ENCODE measurements at regions not wholly inside any gene's neighbourhood (a gene's known extent, or its start where the extent isn't known, plus 50 kb on each side); places are given as distances from the start of the nearest gene placed in this dataset.

GRCh38 chr1:199046618-199047017 is 407.8 kb downstream of the PTPRC start:
- H3K79me2 ChIP-seq (ENCODE audit: insufficient read depth, low read length): no peaks in the 10 kb centered on the region

DNA sequence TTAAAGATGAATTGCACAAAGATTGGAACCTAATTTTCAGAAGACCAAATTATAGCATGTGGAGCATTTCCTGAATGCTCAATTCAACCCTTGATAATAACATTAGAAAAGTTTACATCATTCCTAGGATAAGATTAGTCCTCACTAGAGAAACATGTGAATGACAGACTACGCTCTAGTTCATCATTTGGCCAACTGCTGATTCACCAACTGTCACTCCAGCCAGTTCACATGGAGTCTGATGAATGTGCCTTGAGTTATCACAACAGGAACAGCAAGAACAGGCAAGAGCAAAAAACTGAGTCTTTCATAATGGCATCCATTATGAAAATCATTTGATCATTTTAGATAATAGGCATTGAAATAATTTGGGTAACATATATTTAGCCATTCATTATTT is 415.9 kb downstream of the PTPRC start:
- no peak overlapping the region for H2AFZ ChIP-seq (ENCODE audit: low read depth, low read length, severe bottlenecking)
- no peaks in the 10 kb centered on the region for H3F3A ChIP-seq (ENCODE audit: insufficient read depth)
- no peak overlapping the region for H3K27ac ChIP-seq (ENCODE audit: low read depth, low read length)
- H3K4me2 ChIP-seq (ENCODE audit: low read depth, low read length, poor library complexity, severe bottlenecking): no peak overlapping the region
- no peaks in the 10 kb centered on the region for H4K20me1 ChIP-seq (ENCODE audit: low read depth, low read length)
- H3K4me3 ChIP-seq (ENCODE audit: insufficient read depth, low read length, poor library complexity, severe bottlenecking): no peak overlapping the region
- H3K9me3 ChIP-seq (ENCODE audit: insufficient read depth, low read length): no peaks in the 10 kb centered on the region
- TF ChIP-seq, protein P1, sequence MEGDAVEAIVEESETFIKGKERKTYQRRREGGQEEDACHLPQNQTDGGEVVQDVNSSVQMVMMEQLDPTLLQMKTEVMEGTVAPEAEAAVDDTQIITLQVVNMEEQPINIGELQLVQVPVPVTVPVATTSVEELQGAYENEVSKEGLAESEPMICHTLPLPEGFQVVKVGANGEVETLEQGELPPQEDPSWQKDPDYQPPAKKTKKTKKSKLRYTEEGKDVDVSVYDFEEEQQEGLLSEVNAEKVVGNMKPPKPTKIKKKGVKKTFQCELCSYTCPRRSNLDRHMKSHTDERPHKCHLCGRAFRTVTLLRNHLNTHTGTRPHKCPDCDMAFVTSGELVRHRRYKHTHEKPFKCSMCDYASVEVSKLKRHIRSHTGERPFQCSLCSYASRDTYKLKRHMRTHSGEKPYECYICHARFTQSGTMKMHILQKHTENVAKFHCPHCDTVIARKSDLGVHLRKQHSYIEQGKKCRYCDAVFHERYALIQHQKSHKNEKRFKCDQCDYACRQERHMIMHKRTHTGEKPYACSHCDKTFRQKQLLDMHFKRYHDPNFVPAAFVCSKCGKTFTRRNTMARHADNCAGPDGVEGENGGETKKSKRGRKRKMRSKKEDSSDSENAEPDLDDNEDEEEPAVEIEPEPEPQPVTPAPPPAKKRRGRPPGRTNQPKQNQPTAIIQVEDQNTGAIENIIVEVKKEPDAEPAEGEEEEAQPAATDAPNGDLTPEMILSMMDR (IDR thresholded peaks at IDR 0.05; ENCODE audit: insufficient read depth, low read length, poor library complexity, severe bottlenecking): no peak
- TF ChIP-seq EZH2phosphoT487 (conservative IDR thresholded peaks at IDR 0.05; ENCODE audit: low read length): no peak
- no peaks in the 10 kb centered on the region for H3K27me3 ChIP-seq (ENCODE audit: low read length)
- no peak overlapping the region for H3K9ac ChIP-seq (ENCODE audit: low read length)
- H3K9me2 ChIP-seq (replicated peaks; ENCODE audit: insufficient read depth, low read length): no peaks in the 10 kb centered on the region
- H3K36me3 ChIP-seq (ENCODE audit: low read length): no peaks in the 10 kb centered on the region
- H3K79me2 ChIP-seq (ENCODE audit: insufficient read depth, low read length): no peaks in the 10 kb centered on the region

More at GRCh38 chr1:199046618-199047017, 407.8 kb downstream of the PTPRC start:
- peaks cover 13% of the 10 kb centered on the region for H3F3A ChIP-seq (ENCODE audit: insufficient read depth)
- no peaks in the 10 kb centered on the region for H4K20me1 ChIP-seq (ENCODE audit: low read depth, low read length)
- H3K27ac ChIP-seq (ENCODE audit: low read depth, low read length): no peak overlapping the region
- H3K4me3 ChIP-seq (ENCODE audit: insufficient read depth, low read length, poor library complexity, severe bottlenecking): no peak overlapping the region
- no peaks in the 10 kb centered on the region; the same call in 1 of the 2 replicates for H3K9me3 ChIP-seq (ENCODE audit: insufficient read depth, low read length)
- no peak for TF ChIP-seq EZH2phosphoT487 (conservative IDR thresholded peaks at IDR 0.05; ENCODE audit: low read length)
- TF ChIP-seq, protein P1 (IDR thresholded peaks at IDR 0.05; ENCODE audit: insufficient read depth, low read length, poor library complexity, severe bottlenecking): peak; percentile 56
- H2AFZ ChIP-seq (ENCODE audit: low read depth, low read length, severe bottlenecking): peak overlapping the region; percentile 17
- peak overlapping the region; percentile 12; the same call in 1 of the 2 replicates for H3K9ac ChIP-seq (ENCODE audit: low read length)
- no peaks in the 10 kb centered on the region for H3K9me2 ChIP-seq (replicated peaks; ENCODE audit: insufficient read depth, low read length)
- no peak overlapping the region for H3K4me2 ChIP-seq (ENCODE audit: low read depth, low read length, poor library complexity, severe bottlenecking)
- H3K36me3 ChIP-seq (ENCODE audit: low read length): no peaks in the 10 kb centered on the region
- no peaks in the 10 kb centered on the region for H3K27me3 ChIP-seq (ENCODE audit: low read length)

GRCh38 chr1:199057322-199057721 is 418.5 kb downstream of the PTPRC start:
- H3K9ac ChIP-seq (ENCODE audit: low read length): no peak overlapping the region
- H3K36me3 ChIP-seq (ENCODE audit: low read length): no peaks in the 10 kb centered on the region
- H3F3A ChIP-seq (ENCODE audit: insufficient read depth): no peaks in the 10 kb centered on the region
- no peaks in the 10 kb centered on the region for H3K9me3 ChIP-seq (ENCODE audit: insufficient read depth, low read length)
- no peak overlapping the region for H2AFZ ChIP-seq (ENCODE audit: low read depth, low read length, severe bottlenecking)
- no peak overlapping the region for H3K27ac ChIP-seq (ENCODE audit: low read depth, low read length)
- no peak overlapping the region for H3K4me3 ChIP-seq (ENCODE audit: insufficient read depth, low read length, poor library complexity, severe bottlenecking)
- H4K20me1 ChIP-seq (ENCODE audit: low read depth, low read length): no peaks in the 10 kb centered on the region
- no peaks in the 10 kb centered on the region for H3K9me2 ChIP-seq (replicated peaks; ENCODE audit: insufficient read depth, low read length)
- H3K4me2 ChIP-seq (ENCODE audit: low read depth, low read length, poor library complexity, severe bottlenecking): no peak overlapping the region
- H3K27me3 ChIP-seq (ENCODE audit: low read length): no peaks in the 10 kb centered on the region
- H3K79me2 ChIP-seq (ENCODE audit: insufficient read depth, low read length): no peaks in the 10 kb centered on the region
- TF ChIP-seq, protein P1 (IDR thresholded peaks at IDR 0.05; ENCODE audit: insufficient read depth, low read length, poor library complexity, severe bottlenecking): no peak
- no peak for TF ChIP-seq EZH2phosphoT487 (conservative IDR thresholded peaks at IDR 0.05; ENCODE audit: low read length)
